ENCODE measurements at regions not wholly inside any gene's neighbourhood (a gene's known extent, or its start where the extent isn't known, plus 50 kb on each side); places are given as distances from the start of the nearest gene placed in this dataset.

DNA sequence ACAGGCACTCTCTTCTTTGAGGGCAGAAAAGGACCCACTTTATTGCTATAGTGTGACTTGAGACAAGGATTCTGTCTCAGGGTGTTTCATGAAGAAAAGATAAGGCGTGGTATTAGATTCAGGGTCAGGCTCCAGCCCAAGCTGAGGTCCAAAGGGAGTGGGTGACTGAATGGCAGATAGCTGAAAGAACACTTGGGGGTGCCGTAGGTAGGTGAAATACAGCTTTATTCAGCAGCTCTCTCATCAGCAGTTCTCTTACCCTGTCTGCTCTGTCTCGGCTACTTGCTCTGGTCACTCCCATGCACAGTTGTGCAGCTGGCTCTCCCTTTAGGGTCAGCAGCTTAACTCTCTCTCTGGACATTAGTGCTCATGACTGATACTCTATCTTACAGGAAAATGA is 379.9 kb downstream of the LPIN1 start:
- no peak for FAIRE-seq

DNA sequence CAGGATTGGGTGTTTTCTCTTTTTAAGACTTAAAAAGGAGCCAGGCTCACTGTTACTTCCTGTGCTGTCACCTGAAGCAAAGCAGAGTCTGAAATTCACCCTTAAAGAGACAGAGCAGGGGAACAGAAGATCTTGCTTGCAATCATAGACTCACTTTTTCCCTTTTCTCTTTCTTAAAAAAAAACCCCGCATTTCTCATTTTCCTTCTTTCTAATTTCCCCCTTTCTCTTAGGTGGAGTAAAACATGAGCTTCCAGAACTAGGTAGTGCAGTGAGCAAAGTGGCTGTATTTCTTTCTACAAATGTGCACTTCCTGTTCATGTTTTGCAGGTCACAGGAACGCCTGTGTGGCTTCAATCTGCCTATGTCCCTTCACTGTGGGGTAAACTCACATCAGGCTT is 381.2 kb downstream of the LPIN1 start:
- no peak for FAIRE-seq

DNA sequence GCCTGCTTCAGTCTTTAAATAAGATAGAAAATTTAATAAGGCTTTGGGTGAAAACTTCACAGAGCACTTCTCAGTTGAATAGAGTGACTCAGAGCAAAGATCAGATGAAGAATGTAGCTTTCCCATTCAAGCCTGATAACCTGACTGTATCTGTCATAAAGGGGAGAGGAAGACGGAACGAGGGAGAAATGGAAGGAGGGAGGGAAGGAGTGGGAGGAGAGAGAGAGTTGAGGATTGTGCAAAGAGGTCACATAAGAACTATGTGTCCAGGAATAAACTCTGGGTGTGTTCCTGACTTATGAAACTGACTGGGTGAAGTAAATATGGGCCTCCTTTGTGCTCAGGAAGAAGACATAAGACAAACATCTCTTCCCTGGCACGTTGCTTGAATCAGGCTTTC is 385.5 kb downstream of the LPIN1 start:
- FAIRE-seq = no peak

DNA sequence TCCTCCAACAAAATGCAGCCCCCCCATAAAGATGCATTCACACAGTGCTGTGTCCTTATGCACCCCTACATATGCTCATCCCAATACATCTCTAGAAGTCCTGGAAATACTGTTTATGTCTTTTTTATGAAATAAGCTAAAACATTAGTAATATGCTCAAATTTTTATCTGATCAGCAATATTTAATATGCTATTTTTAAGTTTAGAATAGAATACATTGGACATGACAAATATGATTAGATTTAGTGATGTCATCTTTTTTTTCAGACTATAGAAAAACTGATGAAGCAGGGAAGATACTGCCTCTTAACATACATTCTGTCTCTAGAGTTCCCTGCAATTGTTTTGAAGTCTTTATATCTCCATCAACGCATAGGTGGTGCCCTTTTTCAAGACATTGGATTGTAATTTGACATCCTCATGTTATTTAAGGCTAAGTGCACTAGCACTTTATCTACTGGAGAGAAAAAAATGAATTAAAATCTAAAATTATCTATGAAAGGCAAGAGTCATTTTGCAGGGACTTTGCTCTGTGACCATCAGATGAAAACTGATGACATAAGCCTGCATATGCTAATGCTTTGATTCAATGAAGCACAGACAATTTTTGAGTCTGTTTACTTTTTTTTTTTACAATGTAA is 395.3 kb downstream of the LPIN1 start:
- no peak for FAIRE-seq

DNA sequence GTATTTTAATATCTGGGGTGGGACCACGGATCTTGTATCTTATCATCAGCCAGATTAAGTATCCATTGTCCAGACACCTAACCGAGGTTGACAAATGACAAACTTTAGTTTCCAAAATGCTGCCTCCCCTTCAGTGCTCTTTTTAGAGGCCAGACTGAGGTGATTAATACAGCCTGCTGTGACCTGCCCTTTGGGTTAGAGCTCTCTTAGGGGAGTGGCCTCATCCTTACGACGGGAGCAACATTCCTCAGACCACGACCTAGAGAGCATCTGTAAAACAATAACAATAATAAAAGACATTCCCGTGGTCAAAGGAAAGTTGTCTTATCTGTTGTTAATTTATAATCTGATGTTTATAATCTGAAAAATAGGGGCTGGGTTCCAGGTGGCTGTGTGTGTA is 405.3 kb downstream of the LPIN1 start:
- no peak for FAIRE-seq

DNA sequence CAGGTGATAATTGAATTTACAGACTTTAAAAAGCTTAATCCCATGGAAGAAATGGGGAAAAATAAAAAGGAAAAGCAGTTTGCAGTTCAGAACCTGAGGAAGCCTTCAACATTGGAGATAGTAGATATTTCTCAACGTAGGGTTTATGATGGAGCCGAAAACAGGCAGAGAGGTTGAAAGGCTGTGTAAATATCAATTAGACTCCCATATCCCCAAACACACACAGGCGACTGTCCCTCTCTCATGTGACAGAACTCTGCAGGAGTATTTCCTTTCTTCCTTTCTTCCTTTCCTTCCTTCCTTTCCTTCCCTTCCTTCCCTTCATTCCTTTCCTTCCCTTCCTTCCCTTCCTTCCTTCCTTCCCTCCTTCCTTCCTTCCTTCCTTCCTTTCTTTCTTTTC is 406.5 kb downstream of the LPIN1 start:
- FAIRE-seq = no peak

DNA sequence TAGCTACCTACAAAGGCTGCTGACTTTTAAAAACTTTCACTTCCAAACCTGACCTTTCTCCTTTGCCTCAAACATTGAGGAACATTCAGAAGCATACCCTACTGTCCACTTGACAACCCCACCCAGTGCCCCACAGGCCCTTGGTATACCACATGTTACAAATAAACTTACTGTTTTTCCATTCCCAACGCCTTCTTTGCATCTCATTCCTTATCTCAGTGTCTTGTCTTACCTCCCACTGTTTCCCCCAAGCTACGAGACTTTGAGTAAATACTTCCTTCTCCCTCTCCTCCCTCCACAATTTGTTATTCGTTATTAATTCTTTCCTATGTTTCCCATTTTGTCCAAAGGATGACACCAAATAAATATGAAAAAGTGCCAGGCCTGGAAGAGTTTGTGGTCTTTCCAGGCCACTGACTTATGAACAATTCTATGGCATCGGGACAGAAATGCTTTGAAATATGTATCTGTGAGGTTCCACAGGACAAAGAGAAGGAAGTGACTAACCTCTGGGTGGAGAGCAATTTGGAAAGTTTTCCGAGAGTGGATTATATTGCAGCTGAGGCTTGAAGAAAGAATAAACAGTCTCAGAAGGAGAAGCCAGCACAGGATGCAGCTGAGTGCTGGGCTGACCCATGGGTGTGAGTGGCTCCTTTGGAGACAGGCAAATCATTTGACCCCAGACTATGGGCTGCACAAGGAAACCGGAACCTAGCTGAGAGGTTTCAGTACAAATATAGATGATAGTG is 409.0 kb downstream of the LPIN1 start:
- no peak for FAIRE-seq

DNA sequence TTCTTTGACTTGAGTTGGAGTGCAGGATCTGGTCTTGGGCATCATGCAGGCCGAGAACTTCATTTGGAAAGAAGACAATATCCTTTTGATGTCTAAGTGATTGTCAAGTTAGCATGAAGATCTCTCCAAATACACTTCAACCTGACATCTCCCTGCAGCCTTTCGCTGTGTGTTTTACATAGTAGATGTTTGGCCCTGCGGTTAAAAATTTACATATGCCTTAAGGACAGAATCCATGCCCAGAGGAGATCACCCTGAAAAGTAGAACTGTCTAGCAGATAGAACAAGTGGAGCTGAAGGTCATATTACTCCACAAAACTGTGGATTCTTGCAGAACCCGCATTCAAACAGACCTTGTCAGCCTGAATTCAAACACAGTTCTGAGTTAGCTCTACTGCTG is 409.9 kb downstream of the LPIN1 start:
- no peak for FAIRE-seq

DNA sequence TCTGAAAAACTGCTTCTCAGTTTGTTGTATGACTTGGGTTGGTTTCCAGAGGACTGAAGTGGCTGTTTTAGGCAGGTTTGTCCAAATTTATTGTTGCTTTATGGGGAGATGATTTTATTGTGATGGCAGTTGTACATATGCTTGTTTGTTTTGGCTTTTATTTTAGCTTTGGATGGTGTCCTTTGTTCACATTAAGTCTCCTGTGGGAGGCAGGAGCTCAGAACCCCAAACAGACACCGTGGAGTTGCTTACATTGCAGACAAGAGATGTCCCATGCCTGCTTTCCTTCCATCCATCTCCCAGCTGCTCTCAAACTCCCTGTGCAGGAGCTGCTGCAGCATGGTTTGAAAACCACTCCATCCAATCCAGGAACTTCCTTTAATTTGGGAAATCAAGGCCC is 414.7 kb downstream of the LPIN1 start:
- no peak for FAIRE-seq

DNA sequence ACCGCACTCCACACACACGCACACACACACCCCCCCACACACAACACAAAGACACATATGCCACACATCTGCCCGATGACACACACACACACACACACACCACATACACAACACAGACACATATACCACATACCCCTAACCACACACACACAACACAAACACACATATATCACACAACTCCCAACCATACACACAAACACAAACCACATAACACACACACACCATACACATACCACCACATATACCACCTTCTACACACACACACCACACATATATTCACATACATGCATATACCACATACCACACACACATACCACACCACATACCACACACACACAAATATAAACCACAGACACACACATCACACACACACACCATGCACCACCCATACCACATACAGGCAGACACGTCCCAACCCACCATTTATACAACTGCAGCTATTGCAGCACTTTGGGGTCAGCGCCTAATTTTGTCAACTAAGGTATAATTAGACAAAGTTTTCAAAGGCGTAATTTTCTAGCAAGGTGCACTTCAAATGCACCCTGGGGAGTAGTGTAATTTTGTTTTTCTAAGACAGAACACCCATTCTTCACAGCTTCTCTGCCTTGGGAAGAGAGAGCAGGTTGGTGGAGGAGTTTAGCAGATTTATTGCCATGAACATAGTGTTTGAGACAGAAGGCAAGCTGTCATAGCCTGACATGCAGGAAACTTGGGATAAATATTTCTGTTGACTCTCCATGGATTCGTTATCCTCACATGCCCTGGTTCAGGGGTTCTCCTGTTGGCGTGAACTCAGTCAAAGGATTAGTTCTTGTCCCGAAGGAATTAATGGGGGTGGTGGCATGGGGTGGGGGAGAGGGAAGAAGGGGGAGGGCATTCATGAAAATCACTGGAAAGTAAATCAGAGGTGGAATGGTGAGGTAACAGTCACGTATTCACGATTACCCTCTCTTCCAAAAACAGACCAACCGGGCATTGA is 416.1 kb downstream of the LPIN1 start:
- FAIRE-seq = no peak

DNA sequence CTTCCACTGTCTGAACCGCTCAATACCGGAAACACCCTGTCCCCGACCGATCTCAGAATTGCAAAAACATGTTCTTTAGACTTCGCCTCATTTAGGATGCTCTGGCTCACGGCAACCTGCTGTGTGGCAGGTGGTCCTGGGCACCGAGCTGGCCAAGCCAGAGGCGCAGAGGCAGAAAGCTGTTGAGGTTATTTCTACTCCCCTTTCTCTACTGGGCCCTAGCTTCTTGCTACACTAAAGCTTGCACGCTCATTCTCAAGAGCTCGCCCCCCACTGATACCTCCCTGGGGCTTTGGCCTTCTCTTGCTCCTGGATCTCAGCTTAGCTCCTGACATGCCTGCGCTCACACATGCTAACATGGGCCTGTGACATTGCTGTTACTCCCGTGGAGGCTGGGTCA is 417.4 kb downstream of the LPIN1 start:
- no peak for FAIRE-seq

DNA sequence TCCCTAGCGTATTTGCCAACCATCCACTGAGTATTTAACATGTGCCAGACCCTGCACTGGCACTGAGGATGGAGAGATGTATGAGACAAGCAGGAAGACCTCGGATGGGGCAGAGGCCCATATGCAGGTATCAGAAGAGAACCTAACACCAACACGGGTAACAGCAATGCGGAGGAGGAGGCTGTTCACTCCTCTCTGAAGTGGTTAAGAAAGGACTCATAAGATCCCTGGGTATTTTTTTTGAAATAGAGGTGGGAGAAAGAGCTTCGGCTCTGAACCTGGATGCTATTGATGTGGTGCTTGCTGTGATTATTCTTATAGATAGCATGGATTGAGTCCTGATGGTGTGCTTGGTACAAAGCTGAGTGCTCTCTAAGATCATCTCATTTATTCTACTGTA is 418.3 kb downstream of the LPIN1 start:
- no peak for FAIRE-seq

DNA sequence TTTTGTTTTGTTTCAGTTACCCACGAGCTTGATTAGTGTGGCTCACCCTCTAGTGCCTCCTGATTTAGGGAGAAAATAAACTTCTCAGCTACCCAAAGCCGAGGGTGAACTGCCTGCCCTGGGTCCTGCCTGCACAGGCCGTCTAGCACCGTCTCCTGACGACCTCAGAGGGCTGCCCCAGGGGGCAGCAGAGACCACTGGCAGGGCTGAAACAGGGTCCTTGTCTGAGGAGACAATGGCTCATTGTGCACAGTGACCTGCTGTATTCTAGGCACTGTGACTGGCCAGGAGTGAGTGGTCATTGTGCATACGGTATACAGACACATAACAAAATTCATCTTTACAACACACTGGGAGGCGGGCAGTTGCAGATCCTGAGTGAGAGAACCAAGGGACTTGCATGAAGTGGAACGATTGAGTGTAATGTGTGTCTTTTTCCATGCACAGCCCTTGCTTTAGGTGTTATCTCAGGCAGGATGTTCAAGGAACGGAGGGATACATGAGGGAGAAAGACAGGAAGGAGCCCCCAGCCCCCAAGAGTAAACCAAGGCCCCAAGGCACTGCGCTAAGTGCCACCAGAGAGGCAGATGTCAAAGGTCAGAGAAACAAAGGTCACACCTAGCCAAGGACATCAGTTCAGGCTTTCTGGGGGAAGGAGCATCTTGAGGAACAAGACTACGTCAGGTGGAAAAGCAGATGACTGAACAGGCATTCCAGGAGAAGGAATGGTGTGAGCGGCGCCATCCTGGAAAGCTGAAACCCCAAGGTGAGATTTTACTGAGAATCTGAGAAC is 421.3 kb downstream of the LPIN1 start:
- no peak for FAIRE-seq

DNA sequence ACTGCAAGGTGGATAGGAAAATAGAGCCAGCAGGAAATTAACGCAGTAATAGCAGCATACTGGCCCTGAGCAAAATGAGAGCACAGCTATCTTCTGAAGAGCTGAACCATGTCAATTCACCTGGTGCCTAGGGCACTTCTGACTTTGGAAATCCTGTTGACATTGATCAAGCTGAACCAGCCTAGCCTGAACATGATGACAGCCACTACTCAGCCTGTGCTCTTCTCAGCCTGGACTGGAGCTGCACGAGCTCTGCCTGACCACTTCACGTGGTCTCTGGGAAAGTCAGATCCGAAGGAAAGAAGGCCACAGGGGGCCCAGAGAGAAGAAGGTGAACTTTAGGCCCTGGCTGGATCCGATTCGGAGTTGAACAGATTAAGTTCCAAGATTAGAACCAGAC is 421.9 kb downstream of the LPIN1 start:
- FAIRE-seq = no peak

DNA sequence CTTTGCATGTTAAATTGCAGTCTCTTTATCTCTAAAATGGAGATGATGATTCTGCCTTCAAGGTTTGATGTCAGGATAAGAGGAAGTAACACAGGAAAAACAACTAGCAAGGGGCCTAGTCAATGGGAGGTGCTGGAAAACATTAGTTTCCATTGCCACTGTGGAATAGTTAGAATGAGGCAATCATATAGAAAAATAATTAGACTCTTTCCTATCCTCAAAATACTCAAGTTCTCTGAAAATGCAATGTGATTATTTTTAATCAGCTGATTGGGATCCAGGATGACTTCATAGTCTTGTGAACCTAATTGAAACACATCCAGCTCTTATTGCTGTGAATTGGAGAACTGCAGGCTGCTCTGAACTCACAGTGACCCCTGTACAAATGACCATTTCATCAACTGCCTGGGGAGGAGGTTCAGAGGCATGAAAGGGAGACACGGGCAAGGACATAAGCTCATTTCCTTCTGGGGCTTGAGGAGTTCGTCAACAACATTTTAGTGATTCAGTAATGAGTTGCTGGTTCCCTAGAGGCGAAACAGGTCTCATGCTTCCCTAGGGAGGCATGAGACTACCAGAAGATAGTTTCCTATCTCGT is 422.5 kb downstream of the LPIN1 start:
- no peak for FAIRE-seq

DNA sequence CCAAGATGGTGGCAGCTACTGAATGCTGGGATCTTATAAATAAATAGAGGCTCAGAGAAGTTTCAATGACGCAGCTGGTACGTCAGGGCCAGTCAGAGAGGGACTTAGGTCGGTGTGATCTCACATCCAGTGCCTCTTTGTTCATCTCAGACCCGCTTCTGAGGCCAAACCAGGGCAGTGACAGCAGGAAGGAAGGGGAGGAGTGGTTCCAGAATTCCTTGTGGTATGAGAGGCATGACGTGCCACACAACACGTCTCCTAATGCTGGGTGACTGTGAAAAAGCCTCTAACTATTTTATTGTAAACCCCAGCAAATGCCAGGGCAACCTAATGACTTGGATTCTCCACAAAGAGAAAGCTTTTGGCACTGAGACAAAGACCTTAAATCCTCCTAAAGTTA is 423.3 kb downstream of the LPIN1 start:
- no peak for FAIRE-seq

DNA sequence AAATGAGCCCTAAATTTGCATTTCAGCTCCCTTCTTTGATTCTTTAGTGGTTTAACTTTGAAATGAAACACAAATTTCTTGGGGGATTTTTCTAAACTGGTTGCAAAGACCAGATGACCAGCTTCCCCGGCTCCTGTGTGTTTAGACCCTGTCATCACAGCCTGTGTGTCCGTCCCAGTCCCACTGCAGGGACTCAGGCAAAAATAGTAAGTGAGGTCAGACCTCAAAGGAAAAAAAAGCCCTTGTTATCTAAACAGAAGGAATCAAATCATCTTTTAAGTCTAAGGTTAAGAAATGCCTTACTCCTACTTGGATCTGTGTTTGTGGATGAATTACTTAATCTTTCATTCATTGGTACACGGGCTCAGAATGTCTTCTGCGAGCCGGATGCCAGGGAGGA is 423.7 kb downstream of the LPIN1 start:
- no peak for FAIRE-seq

DNA sequence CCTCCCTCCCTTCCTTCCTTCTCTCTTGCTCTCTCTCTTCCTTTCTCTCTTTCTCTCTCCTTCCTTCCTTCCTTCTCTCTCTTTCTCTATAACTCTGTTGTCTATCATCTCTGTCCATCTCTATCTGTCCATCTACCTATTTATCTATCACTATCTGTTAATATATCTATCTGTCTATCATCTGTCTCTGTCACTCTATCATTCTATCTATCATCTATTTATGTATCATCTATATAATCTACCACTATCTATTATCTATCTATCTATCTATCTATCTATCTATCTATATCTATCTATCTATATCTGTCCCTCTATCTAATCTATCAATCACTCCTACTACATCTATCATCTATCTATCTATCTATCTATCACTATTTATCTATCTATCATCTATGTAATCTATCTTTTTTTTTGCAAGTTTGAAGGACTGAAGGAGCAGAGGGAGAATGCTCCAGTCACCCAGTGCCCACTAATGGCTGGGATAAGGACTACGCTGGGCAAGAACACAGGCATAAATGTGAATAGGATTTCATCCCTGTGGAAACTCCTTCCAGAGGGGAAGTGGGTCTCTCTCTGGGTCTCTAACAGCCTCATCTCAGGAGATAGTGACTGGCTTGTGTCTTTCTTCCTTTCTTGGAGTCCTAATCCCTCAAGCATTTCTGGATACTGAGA is 427.0 kb downstream of the LPIN1 start:
- no peak for FAIRE-seq

DNA sequence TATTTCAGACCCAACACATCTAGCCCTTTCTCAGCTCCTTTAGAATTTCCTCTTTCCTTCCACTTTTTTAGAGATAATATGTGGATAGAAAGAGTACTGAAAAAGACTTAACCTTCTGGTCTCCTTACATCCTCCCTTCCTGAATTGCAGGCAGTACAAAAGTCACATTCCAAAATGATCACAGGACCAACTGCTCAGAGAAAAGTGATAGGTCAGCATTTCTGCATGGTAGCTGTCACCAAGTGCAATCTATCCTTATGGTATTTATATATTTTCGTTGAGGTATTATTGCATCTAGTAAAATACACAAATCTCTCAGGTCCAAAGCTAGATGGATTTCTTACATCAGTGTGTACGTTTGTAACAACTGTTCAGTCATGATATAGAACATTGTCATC is 427.5 kb downstream of the LPIN1 start:
- no peak for FAIRE-seq

DNA sequence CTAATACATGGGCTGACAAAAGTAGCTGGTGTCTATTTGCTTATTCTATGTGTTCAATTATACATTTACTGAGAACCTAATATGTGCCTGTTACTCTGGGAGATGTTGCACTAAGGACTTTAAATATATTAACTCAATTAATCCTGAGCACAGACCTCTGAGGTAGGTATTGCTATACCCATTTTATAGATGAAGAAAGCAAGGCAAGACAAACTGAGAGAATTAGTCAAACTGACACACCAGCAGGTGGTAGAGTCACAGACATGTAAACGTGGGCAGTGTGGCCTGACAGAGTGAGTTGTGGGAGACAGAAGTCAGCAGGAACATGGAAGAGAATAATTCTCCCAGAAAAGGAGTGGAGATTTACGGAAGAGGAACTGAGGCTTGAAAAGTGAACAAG is 428.9 kb downstream of the LPIN1 start:
- no peak for FAIRE-seq

DNA sequence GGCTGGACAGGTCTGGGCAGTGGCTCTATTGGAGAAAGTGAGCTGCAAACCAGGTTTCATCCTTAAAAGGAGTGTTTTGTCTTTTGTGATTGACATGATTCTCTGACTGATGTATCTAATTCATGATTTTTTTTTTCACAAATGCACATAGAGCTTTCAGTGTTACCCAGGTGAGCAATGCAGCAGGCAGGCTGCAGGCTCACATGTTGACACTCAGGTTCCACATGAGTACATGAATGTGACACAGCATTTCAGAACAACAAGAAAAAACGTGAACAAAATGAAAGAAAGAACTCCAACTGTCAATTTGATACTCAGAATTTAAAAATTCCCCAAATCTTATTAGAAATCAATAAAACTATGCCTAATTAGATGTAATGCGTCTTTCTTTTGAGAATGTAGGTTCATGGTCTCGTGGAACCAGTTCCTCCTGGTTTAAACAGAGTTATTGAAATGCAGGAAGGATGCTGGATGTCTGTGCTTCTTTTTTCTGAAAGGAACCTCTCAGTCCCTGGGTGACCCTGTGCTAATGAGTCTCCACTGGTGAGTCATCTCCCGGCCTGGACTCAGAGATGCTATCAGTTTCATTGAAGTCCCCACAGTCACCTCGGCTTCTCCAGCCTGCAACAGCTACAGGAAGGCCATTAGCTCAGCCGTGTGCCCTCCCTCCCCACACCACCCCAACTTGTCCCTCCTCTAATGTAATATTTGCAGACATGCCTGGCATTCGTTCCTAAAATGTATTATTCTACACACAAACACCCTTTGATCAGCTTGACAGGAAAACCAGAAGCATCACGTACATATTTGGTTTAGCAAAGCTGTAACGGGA is 430.4 kb downstream of the LPIN1 start:
- no peak for FAIRE-seq
